A673 (cell line): ENCODE measurements at regions not wholly inside any gene's neighbourhood (a gene's known extent, or its start where the extent isn't known, plus 50 kb on each side); places are given as distances from the start of the nearest gene placed in this dataset.

ENCODE experiments used
- BruUV-seq: library from RNA; stranded (reverse); fragments of 400-500 nt; replicated peaks from 2 replicates; lab custom pipeline; 2021; lab: Mats Ljungman, UMichigan
- CTCF ChIA-PET: fragments of 300-600 bp; sonication (Branson Sonifier 250); formaldehyde crosslinking; loops from one replicate; lab custom pipeline; 2022; ENCODE audit warnings: antibody characterized with exemption; lab: Charles Lee
- POLR2A ChIA-PET: fragments of 300-600 bp; sonication (Branson Sonifier 250); formaldehyde crosslinking; loops from one replicate; lab custom pipeline; 2022; ENCODE audit warnings: antibody characterized with exemption; ENCODE audit not compliant: low non-redundant PET; lab: Charles Lee
- DNase-seq: peaks from one replicate; pipeline ENCODE4 v3.0.0-alpha.2; 2015; ENCODE audit warnings: low spot score
- H3K27ac ChIP-seq: fragments of 200-600 bp; sonication (generic); 2 replicates; pipeline ENCODE4 v1.5.1; 2016; ENCODE audit warnings: mixed run types, low read depth, mild to moderate bottlenecking, mixed read lengths, antibody characterized with exemption, low read length; ENCODE audit not compliant: poor library complexity, severe bottlenecking
- H3K27me3 ChIP-seq: fragments of 200-600 bp; sonication (generic); replicated peaks from 2 replicates; pipeline ENCODE4 v1.6.1; 2017; ENCODE audit warnings: mixed run types, low read depth, mild to moderate bottlenecking, mixed read lengths, antibody characterized with exemption, low read length; ENCODE audit not compliant: insufficient read depth, poor library complexity
- H3K36me3 ChIP-seq: fragments of 200-600 bp; sonication (generic); 2 replicates; pipeline ENCODE4 v1.6.1; 2016; ENCODE audit warnings: mixed run types, mild to moderate bottlenecking, mixed read lengths, antibody characterized with exemption, low read length; ENCODE audit not compliant: insufficient read depth, poor library complexity, severe bottlenecking
- H3K4me1 ChIP-seq: fragments of 200-600 bp; sonication (generic); 2 replicates; pipeline ENCODE4 v1.6.1; 2017; ENCODE audit warnings: mixed run types, mild to moderate bottlenecking, mixed read lengths, antibody characterized with exemption, low read length; ENCODE audit not compliant: insufficient read depth, poor library complexity, severe bottlenecking
- H3K4me3 ChIP-seq: fragments of 200-600 bp; sonication (generic); 2 replicates; pipeline ENCODE4 v1.5.1; 2016; ENCODE audit warnings: low read depth, mixed run types, mild to moderate bottlenecking, mixed read lengths, low read length; ENCODE audit not compliant: poor library complexity, severe bottlenecking
- H3K9me3 ChIP-seq: fragments of 200-600 bp; sonication (generic); 2 replicates; pipeline ENCODE4 v1.6.1; 2016; ENCODE audit warnings: mixed run types, low read depth, mild to moderate bottlenecking, mixed read lengths, antibody characterized with exemption, low read length; ENCODE audit not compliant: poor library complexity, severe bottlenecking
- EZH2 ChIP-seq: fragments of 200-600 bp; sonication (generic); IDR thresholded peaks from 2 replicates; pipeline ENCODE4 v1.6.1; 2017; ENCODE audit warnings: borderline replicate concordance, low read depth, mild to moderate bottlenecking, mixed read lengths, antibody characterized with exemption, low read length; ENCODE audit not compliant: poor library complexity, severe bottlenecking
- intact Hi-C: fragments of 100-400 bp; cut with micrococcal nuclease; formaldehyde crosslinking; loops from one replicate; pipeline ENCODE4 v1.10.0; 2022; ENCODE audit not compliant: unreplicated experiment
- TF ChIP-seq, protein P1 (sequence below): fragments of 300-800, 200-600 bp; sonication (generic); conservative IDR thresholded peaks from 2 replicates; pipeline ENCODE4 v1.5.1; 2017; ENCODE audit warnings: low read depth, mild to moderate bottlenecking, antibody characterized with exemption, low read length, moderate library complexity, mixed read lengths

DNA sequence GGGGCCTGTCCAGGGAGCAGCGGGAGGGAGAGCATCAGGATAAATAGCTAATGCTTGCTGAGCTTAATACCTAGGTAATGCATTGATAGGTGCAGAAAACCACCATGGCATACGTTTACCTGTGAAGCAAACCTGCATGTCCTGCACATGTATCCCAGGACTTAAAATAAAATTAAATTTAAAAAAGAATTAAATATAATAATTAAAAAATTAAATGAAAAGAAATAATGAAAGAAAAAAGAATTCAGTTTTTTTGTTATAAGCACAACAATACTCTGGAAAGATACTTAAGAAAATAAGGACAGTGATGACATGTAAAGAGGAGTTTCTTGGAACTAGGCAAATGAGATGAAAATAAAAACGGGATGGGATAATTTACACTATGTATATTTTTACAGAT is 386.2 kb downstream of the LRRIQ3 start:
- no peak for DNase-seq
- no TSS peak for BruUV-seq
- CTCF ChIA-PET = no interaction called here
- intact Hi-C loops = no loop called here
- H3K4me1 ChIP-seq = no peaks in the 10 kb centered on the region
- POLR2A ChIA-PET = no interaction called here
- no peaks in the 10 kb centered on the region for H3K27me3 ChIP-seq
- no peaks in the 10 kb centered on the region for H3K9me3 ChIP-seq
- no peak for TF ChIP-seq EZH2
- TF ChIP-seq, protein P1, sequence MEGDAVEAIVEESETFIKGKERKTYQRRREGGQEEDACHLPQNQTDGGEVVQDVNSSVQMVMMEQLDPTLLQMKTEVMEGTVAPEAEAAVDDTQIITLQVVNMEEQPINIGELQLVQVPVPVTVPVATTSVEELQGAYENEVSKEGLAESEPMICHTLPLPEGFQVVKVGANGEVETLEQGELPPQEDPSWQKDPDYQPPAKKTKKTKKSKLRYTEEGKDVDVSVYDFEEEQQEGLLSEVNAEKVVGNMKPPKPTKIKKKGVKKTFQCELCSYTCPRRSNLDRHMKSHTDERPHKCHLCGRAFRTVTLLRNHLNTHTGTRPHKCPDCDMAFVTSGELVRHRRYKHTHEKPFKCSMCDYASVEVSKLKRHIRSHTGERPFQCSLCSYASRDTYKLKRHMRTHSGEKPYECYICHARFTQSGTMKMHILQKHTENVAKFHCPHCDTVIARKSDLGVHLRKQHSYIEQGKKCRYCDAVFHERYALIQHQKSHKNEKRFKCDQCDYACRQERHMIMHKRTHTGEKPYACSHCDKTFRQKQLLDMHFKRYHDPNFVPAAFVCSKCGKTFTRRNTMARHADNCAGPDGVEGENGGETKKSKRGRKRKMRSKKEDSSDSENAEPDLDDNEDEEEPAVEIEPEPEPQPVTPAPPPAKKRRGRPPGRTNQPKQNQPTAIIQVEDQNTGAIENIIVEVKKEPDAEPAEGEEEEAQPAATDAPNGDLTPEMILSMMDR = no peak
- no peak overlapping the region for H3K4me3 ChIP-seq
- H3K36me3 ChIP-seq = no peaks in the 10 kb centered on the region
- H3K27ac ChIP-seq = no peak overlapping the region

DNA sequence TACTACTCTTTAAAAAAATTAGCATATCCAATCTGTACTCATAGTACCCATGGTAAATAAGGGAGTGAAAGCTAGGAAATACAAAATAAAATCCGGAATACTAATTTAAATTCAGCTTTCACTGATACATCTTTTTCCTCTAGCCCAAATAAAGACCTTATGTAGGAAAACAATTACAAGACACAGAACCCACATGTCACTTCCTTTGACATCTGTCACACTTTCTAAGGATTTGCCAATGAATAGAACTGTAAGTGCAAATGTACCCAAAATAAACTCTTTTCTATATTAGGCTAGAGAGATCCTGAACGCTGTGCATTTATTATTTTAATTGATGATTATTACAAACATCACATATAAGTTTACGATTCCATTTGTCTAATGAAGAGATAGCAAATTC is 393.0 kb downstream of the LRRIQ3 start:
- intact Hi-C loops = no loop called here
- no peaks in the 10 kb centered on the region for H3K4me1 ChIP-seq
- CTCF ChIA-PET = no interaction called here
- H3K9me3 ChIP-seq = no peaks in the 10 kb centered on the region
- POLR2A ChIA-PET = no interaction called here
- H3K27ac ChIP-seq = no peak overlapping the region
- no peaks in the 10 kb centered on the region for H3K36me3 ChIP-seq
- DNase-seq = no peak
- no TSS peak for BruUV-seq
- no peak for TF ChIP-seq EZH2
- TF ChIP-seq, protein P1 = no peak
- H3K27me3 ChIP-seq = no peaks in the 10 kb centered on the region
- H3K4me3 ChIP-seq = no peak overlapping the region

DNA sequence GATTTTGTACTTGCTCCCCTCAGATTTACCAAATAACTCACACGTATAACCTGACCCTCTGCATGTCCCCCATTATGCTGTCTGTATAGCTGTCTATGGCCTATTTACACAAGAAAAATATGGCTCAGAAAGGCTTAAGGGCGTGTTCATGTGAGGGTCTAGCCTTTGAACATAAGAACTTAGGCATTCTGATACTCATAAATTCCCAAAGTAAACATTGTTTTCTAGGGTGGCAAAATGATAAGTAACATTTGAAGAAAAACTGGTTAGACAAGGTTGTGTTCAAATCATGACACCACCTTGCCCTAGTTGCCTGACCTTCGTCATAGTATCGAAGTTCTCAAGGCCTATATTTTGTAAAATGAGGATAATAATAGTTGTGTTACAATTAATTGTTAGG is 394.6 kb downstream of the LRRIQ3 start:
- H3K4me1 ChIP-seq = no peaks in the 10 kb centered on the region
- no peaks in the 10 kb centered on the region for H3K27me3 ChIP-seq
- H3K4me3 ChIP-seq = no peak overlapping the region
- ChIA-PET POLR2A (no interaction called here), CTCF (no interaction called here)
- intact Hi-C loops = no loop called here
- no TSS peak for BruUV-seq
- TF ChIP-seq EZH2 = no peak
- TF ChIP-seq, protein P1 = no peak
- no peak overlapping the region for H3K27ac ChIP-seq
- H3K9me3 ChIP-seq = no peaks in the 10 kb centered on the region
- no peaks in the 10 kb centered on the region for H3K36me3 ChIP-seq
- DNase-seq = no peak
